Activated CD4-positive, alpha-beta T cell treated with anti-CD3 and anti-CD28 coated beads for 24 hours (primary cell): ENCODE measurements at regions not wholly inside any gene's neighbourhood (a gene's known extent, or its start where the extent isn't known, plus 50 kb on each side); places are given as distances from the start of the nearest gene placed in this dataset.
"Not testable (repeated sequence)": the region's sequence is repeated elsewhere in the genome, so short reads cannot be mapped to it uniquely, and the experiment has no call there.

Source experiments
- DNase-seq, 2 donors: peaks; one replicate each; pipeline ENCODE4 v3.0.0-alpha.2; 2020; ENCODE audit warnings: low read depth in 2 of 2

DNA sequence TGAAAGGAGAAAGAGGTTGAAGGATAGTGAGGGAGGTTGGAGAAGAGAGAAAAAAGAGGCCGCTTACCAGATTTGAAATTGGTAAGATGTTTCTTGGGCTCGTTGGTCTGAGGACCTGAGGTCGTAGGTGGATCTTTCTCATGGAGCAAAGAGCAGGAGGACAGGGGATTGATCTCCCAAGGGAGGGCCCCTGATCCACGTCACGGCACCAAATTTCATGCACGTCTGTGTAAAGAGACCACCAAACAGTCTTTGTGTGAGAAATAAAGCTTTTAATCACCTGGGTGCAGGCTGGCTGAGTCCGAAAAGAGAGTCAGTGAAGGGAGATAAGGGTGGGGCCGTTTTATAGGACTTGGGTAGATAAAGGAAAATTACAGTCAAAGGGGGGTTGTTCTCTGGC lies 479.7 kb upstream of the SLITRK5 start:
- not testable (repeated sequence) for DNase-seq

DNA sequence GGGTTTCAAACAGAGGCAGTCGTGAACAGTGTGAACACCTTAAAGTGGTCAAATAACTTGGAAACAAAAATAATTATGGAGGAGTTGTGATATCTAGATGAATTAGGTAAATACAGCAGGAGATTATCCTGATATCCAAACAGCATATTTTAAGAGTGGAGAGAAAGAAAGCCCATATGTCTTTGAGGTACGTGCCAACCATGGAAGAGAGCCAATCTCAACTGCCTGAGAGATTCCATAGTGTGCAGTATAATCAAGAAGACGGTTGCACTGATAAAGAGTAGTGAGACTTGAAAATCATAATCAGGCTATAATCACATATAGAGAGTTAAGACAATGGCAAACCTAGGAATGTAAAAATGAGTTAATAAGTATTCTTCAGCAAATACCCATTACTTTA lies 472.8 kb upstream of the SLITRK5 start:
- no peak for DNase-seq

DNA sequence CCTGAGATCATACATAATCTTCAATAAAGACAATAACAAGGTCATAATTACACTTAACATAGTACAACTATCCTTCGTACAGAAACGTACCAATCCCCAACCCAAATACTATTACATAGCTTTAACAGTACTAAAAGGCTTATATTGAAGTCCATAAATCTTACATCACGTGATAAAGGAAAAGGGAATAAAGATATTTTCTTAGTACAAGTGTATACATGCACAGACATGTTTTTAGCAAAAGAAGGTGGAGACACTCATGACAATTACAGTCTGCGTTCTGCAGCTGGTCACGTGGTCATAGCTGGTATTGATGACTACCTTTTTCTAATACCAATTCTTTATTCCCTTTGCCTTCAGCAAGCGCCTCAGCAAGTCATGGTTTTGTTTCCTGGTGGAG lies 464.5 kb upstream of the SLITRK5 start:
- no peak for DNase-seq

DNA sequence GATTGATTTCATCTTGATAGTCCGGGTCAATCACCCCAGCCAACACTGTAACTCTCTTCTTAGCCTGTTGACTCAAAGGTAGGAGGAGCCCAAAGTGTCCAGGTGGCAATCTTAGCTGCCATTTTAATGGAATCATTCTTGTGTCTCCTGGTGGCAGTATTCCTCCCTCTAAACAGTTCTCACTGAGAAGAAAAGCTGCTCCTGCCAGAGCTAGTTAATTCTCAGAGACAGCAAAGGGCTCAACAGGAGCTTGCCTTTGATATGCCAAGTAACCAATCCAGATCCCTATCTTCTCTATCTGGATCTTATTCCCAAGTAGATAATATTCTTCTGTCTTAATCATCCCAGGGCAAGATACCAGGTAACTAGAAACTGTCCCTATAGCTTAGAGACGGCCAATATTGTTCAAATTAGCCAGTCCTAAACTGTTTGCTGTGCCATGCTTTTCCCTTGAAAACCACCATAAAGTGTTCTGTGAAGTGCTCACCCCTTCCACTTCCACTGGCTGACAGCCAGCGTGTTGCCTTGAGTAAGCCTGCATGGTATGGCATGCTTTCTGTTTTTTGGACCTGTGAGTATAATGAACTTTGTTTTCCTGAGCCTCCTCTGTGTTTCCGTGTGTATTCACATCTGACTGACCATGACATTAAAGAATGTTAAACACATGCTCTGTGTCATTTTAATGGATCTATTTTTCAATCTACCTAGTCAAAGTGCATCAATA lies 463.7 kb upstream of the SLITRK5 start:
- no peak for DNase-seq

DNA sequence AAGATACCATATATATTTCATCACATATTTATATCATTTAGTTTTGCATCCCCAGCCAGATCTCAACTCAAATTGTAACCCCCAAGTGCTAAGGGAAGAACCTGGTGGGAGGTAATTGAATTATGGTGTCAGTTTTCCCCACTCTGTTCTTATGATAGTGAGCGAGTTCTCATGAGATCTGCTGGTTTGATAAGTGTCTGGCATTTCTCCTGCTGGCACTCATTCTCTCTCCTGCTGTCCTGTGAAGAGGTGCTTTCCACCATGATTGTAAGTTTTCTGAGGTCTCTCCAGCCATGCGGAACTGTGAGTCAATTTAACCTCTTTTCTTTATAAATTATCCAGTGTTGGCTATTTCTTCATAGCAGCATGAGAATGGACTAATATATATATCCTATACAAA lies 462.5 kb upstream of the SLITRK5 start:
- DNase-seq, result no peak

DNA sequence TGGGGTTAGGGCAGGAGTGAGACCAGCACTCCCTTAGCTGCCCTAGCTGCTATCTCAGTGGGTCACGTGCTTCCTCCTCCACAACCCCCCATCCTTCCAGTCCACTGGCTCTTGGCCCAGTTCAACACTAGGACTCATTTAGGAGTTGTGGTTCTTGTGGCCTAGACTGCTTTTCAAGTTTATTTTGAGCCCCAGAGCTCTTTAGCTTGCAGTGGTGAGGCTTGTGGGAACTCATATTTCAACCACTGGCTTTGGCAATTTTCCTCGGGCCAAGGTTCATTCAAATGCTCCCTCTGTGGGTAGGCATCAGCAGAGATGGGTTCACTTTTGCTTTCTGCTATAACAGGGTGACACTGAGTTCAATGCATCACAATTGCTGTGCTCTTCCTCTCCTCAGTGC lies 436.2 kb upstream of the SLITRK5 start:
- no peak for DNase-seq

DNA sequence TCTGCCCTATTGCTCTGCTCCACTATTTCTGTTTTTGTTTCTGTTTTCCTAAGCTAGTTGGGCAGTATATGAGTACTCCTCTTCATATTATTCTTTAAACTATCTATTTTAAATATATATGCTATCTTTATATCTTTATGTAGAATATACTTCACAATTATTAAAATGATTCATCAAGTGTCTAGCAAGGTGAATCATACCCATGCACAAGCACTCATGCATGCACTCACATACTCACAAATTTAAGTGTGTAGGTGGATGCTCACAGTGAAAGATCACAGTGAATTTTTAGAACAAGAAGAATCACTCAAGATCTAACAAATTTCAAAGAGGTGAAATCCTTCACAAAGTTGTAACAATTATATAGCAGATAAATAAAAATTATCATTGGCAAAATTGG lies 435.6 kb upstream of the SLITRK5 start:
- no peak for DNase-seq

DNA sequence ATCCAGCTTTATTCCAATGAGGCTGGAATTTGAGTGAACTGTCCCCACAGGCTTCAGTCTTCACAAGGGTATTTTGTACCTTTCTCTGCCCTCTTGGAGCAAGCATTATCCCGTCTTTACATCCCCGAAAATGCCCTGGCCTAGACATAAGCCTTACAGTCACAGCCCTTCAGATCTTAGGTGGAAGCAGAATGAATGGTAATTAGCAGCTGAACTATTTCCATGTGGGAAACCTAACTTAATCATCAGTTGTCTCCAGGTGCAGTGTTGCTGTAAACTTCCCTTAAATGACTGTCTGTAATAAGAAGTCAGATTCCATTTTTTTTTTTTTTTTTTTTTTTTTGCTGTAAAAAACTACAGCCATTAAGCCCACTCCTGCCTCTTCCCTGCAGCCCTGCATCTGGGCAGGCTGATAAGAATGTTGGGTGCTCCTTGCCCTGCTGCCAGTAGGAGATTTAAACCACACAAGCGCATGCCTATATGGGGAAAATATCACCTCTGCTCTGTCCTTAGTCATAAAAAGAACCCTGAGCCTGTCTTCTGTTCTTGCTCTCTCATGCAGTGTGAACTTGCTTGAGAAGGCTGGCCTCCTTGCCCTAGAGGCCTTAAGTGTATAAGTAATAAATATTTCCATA lies 426.8 kb upstream of the SLITRK5 start:
- no peak for DNase-seq

DNA sequence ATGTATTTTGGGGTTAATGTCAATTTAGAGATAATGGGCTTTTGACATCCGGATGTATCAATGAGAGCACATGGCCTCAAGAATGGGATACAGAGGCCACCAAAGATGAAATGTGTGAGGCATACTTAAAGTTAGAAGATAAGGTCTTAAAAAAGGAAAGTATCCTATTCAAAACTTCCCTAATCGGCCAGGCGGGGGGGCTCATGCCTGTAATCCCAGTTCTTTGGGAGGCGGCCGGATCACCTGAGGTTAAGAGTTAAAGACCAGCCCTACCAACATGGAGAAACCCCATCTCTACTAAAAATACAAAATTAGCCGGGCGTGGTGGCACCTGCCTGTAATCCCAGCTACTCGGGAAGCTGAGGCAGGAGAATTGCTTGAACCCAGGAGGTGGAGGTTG lies 421.3 kb upstream of the SLITRK5 start:
- not testable (repeated sequence) for DNase-seq

DNA sequence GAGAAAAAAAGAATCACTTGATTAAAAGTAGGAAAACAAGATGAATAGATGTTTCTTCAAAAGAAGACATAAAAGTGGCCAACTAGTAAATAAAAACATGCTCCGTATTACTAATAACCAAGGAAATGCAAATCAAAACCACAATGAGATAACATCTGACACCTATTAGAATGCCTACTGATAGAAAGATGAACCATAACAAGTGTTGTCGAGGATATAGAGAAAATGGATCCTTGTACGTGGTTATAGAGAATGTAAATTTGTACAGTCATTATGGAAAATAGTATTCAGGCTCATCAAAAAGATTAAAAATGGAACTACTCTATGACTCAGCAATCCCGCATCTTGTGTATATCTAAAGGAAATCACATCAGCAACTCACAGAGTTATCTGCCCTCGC lies 415.8 kb upstream of the SLITRK5 start:
- no peak for DNase-seq

DNA sequence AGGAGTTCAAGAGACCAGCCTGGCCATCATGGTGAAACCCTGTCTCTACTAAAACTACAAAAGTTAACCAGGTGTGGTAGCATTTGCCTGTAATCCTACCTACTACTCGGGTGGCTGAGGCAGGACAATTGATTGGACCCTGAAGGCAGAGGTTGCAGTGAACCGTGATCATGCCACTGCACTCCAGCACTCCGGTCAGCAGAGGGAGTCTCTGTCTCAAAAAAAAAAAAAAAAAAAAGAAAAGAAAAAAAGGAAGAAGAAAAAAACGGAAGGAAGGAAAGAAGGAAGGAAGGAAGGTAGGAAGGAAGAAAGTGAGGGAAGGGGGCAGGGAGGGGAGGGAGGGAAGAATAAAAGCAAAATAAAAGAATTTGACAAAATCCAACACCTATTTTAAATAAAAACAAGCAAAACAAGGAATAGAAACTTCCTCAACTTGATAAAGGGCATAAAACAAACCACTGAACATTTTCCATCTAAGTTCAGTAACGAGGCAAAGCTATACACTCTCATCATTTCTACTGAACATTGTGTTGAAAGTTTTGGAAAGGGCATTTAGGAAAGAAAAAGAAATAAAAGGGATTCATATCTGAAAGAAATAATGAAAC lies 411.6 kb upstream of the SLITRK5 start:
- no peak for DNase-seq

DNA sequence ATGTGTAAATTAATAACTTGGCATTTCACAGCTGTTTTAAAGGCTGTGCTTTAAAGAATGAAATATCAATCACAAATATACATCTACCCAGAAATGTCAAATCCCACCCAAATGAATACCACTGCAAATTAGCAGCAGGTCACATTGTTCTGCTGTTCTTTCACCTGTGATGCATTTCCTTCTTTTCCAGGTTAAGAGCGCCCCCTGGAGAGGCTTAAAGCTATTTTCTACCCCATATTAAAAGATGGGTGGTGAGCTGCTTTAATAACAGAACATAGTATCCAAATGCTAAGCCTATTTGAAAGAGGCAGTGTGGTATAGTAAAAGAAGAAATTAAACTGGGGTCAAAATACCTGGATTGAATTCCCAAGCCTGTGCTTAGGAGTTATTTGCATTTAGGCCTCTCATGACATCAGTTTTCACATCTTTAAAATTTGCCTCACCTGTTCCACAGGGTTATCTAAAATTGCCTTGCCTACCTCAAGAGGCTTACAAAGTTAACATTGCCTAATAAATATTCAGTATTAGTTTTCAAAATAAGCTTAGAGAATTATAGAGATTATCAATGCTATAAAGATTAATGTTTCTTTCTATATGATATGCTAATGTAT lies 396.9 kb upstream of the SLITRK5 start:
- peak; percentile 9 to 22 for DNase-seq

DNA sequence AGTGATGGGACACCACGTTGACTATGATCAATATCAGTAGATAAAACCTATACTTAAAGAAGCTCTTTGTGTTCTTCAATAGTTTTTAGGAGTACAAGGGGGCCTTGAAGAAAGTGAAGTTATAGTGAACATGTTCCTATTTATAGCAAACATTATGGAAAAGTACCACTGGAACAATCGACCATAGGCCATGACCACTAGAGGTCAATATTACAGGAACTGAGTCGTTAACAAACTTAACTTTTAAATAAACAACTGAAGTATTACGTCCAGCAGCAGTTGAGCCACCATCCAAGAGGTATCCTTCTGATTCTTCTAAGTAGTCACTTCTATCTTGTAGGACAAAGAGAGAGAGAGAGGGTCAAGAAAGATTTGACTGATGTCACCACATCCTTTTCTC lies 391.0 kb upstream of the SLITRK5 start:
- no peak for DNase-seq

DNA sequence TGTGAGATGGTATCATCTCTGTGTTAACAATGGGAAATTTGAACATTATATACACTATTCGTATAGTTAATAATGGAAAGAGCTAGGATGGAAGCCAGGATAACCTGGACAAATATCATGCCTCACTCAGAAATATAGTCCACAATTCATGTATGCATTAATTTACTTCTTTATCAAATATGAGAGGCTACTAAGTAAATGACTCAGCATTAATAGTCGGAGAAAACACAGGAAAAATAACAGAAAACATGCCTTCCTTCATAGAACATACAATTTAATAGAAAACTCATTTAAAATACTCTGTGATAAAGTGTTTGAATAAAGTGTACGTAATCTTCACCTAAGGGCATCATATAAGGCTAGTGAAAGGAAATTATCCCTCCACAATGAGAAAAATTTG lies 383.4 kb upstream of the SLITRK5 start:
- no peak for DNase-seq

DNA sequence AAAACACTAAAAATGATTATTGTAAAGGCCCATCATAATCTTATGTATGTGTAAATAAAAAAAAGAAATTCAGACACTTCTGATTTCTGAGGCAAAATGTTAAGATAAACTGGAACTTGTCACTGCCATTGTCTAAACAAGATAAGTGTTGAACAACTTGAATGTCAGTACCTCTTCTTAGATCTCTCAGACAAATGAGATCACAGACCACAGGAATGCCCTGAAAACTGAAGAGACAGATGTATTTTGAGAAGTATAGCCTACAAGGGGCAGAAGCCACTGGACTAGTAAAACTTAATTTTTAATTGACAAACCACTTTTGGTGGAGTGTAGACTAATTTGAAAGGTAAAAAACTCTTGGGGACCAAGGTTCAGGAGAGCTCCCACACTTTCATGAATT lies 375.5 kb upstream of the SLITRK5 start:
- no peak for DNase-seq

DNA sequence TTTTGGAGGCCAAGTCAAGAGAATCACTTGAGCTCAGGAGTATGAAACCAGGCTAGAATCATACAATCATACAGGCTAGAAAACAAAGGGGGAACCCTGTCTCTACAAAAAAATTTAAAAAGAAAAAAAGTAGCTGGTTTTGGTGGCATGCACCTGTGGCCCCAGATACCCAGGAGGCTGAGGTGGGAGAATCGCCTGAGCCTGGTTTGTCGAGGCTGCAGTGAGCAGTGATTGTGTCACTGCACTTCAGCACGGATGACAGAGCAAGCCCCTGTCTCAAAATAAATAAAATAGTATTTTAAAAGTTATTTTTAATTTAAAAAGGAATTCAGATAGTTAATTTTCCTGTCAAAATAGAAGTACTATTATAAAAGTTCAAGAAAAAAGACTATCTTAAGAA lies 369.1 kb upstream of the SLITRK5 start:
- DNase-seq, result no peak

DNA sequence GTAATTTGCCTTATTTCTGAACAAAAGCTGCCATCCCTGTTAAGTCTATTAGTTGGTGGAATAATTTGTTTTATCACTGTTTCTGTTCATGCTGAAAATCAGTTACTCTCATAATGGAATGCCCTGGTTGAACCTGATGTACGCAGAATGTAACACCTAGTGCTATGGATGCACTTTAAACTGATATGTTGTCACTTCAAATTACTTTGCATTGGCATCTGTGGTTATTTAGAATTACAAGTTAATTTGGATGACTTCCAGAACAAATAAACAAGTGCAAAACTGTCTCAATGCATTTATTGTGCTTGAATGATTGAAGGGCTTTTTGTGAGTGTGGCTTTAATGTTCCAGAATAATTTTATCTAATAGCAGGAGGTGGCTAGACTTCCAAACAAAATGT lies 368.2 kb upstream of the SLITRK5 start:
- DNase-seq, result no peak

DNA sequence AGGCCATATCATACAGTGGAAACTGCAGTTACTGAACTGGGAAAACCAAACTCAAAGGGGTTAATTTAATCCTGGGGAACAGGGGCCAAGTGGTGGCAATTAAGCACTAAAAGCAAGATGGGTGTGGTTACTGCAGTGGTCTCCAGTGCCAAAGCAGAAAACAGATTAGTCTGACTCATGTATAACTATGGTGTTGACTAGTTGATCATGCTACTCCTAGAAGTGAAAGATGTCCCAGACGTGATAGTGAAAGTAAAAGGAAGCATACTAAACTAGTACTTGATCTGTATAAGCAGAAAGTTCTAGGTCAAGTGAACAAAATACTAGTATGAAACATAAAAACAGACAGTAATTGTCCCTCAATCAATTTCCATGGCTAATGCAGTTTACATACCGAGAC lies 360.0 kb upstream of the SLITRK5 start:
- DNase-seq, result no peak

DNA sequence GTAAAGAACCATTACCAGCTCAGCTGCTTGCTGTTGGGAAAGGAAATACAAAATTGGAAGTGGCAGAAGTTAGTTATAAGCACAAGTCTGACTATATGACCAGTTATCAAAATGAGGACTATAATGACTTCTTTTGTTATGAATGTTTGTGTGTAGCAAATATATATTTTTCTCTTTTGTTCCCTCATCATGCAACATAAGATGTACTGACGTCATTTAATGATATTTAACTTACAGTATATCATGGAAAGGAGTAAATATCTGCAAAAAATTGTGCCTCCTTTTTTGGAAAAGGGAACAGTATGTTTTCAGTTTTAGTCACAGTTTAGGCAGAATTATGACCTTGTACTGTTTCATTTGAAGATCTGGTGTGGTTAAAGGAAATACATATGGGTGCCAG lies 356.3 kb upstream of the SLITRK5 start:
- DNase-seq, result no peak

DNA sequence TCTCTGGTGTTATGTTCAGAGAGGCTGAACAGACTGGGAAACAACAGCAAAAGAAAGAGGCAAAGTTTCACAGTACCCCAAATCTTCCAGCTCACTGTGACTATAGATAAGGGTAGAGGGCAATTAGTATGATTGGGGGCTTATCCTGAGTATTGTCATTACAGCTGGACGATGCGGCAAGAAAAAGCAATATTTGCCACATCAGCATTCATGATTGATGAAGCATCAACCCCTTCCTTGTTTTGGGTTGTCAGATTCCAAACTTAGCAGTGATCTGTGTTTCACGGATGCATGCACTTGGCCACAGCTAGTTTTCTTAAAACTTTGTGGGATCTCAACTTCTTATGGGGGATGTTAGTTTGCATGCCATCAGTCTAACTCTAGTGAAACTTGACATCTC lies 348.8 kb upstream of the SLITRK5 start:
- no peak for DNase-seq

DNA sequence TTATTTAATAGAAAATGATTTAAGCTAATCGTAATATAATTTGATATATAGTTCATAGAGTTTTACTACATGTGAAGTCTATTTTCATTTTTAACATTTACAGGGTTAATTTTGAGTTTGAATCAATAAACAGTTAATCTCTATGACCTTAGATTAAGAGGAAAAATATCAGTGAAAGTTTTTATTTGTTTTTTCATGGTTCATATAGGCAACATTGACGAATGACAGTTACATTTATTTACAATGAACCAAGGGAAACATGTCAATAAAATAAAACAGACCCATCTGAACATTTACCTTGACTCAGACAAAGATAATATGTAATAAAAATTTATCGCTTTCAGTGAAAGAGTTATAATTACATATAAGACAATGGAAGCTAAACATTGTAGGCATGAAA lies 346.6 kb upstream of the SLITRK5 start:
- no peak for DNase-seq

DNA sequence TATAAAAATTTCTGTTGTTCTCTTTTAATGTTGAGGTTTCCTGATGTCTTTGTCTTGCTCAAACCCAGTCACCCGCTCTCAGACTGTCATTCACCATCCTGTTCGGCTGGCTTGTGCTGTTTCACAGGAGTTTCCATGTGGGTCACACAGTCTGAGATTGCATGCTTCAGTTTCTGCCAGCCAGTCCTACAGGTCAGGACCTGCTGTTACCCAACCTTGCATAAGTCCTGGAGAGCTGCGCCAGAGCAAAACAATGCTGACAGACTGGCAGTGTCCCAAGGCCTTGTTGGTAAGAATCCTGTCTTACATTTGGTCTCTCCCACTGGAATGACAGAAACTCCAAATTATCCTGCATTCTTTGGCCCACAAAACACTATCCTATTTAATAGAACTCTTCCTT lies 340.0 kb upstream of the SLITRK5 start:
- no peak for DNase-seq

DNA sequence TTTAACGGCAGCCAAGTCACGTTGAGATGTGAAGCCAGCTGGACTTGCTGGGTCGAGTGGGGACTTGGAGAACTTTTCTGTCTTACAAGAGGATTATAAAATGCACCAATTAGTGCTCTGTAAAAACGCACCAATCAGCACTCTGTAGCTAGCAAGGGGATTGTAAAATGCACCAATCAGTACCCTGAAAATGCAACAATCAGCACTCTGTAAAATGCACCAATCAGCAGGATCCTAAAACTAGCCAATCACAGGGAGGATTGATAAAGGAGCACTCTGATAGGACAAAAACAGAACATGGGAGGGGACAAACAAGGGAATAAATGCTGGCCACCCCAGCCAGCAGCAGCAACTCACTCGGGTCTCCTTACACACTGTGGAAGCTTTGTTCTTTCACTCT lies 337.6 kb upstream of the SLITRK5 start:
- DNase-seq, result no peak
